Activated CD8-positive, alpha-beta T cell treated with anti-CD3 and anti-CD28 coated beads for 36 hours (primary cell): ENCODE measurements at regions not wholly inside any gene's neighbourhood (a gene's known extent, or its start where the extent isn't known, plus 50 kb on each side); places are given as distances from the start of the nearest gene placed in this dataset.

Experiments
- ATAC-seq: fragments of 200-7000 bp; cut with Tn5 transposase; one replicate; pipeline ENCODE4 v1.10.0; 2021; ENCODE audit warnings: mild to moderate bottlenecking, moderate library complexity
- CTCF ChIA-PET: fragments of 350-600 bp; sonication (Branson Sonifier 250); formaldehyde crosslinking; loops from one replicate; lab custom pipeline; 2021; ENCODE audit warnings: antibody characterized with exemption; lab: Charles Lee
- POLR2A ChIA-PET: fragments of 350-600 bp; sonication (Branson Sonifier 250); formaldehyde crosslinking; loops from one replicate; lab custom pipeline; 2021; ENCODE audit warnings: antibody characterized with exemption; lab: Charles Lee
- DNase-seq: peaks from one replicate; pipeline ENCODE4 v3.0.0-alpha.2; 2020
- H3K27ac Mint-ChIP-seq: one replicate; pipeline ENCODE4 v1.8.0; 2021; ENCODE audit warnings: mild to moderate bottlenecking, mixed read lengths
- H3K27me3 Mint-ChIP-seq: one replicate; pipeline ENCODE4 v1.8.0; 2021; ENCODE audit warnings: mixed read lengths
- H3K36me3 Mint-ChIP-seq: one replicate; pipeline ENCODE4 v1.8.0; 2021; ENCODE audit warnings: low read depth, mixed read lengths
- H3K4me1 Mint-ChIP-seq: one replicate; pipeline ENCODE4 v1.8.0; 2021; ENCODE audit warnings: low read depth, mixed read lengths
- H3K4me3 Mint-ChIP-seq: one replicate; pipeline ENCODE4 v1.8.0; 2021; ENCODE audit warnings: mild to moderate bottlenecking, moderate library complexity, mixed read lengths
- H3K9me3 Mint-ChIP-seq: one replicate; pipeline ENCODE4 v1.8.0; 2021; ENCODE audit warnings: mixed read lengths
- CTCF ChIP-seq: fragments of 200-600 bp; IDR thresholded peaks from one replicate; pipeline ENCODE4 v1.8.0; 2022; ENCODE audit warnings: antibody characterized with exemption, mild to moderate bottlenecking
- intact Hi-C: fragments of 100-400 bp; cut with micrococcal nuclease; formaldehyde crosslinking; loops from one replicate; pipeline ENCODE4 v1.10.0; 2022

- no peak for TF ChIP-seq CTCF
- intact Hi-C loops: no loop called here
- no peak overlapping the region for H3K4me3 Mint-ChIP-seq
- ATAC-seq: no peak
- peaks cover 1% of the 10 kb centered on the region for H3K27me3 Mint-ChIP-seq
- no peak overlapping the region for H3K27ac Mint-ChIP-seq
- DNase-seq: no peak
- H3K4me1 Mint-ChIP-seq: no peaks in the 10 kb centered on the region
- CTCF ChIA-PET: no interaction called here
- peaks cover 1% of the 10 kb centered on the region for H3K9me3 Mint-ChIP-seq
- H3K36me3 Mint-ChIP-seq: no peaks in the 10 kb centered on the region
- POLR2A ChIA-PET: no interaction called here
These were observed 252.7 kb upstream of the AZI2 start for GRCh38 chr3:28601291-28601690.

- POLR2A ChIA-PET: interaction anchor here (0.7 kb wide), 1 partner anchor 12 kb away, joined by 4 read pairs; no protein-coding TSS in a partner anchor
- TF ChIP-seq CTCF: no peak
- Mint-ChIP-seq H3K27ac (no peak overlapping the region), H3K4me1 (no peaks in the 10 kb centered on the region), H3K36me3 (no peaks in the 10 kb centered on the region), H3K27me3 (peaks cover 1% of the 10 kb centered on the region), H3K9me3 (peaks cover under 1% of the 10 kb centered on the region), H3K4me3 (no peak overlapping the region)
- intact Hi-C loops: no loop called here
- ATAC-seq (no peak), DNase-seq (no peak)
- CTCF ChIA-PET: interaction anchor here (1.0 kb wide), 1 partner anchor 41 kb away, joined by 3 read pairs; no protein-coding TSS in a partner anchor
These were observed 257.7 kb upstream of the AZI2 start for GRCh38 chr3:28606283-28606682.

GRCh38 chr3:28612232-28612631, 263.6 kb upstream of the AZI2 start:
- no peak overlapping the region for H3K27ac Mint-ChIP-seq
- intact Hi-C loops: no loop called here
- DNase-seq (no peak), ATAC-seq (no peak)
- H3K9me3 Mint-ChIP-seq: no peaks in the 10 kb centered on the region
- CTCF ChIA-PET: no interaction called here
- no peaks in the 10 kb centered on the region for H3K27me3 Mint-ChIP-seq
- no peak for TF ChIP-seq CTCF
- H3K36me3 Mint-ChIP-seq: no peaks in the 10 kb centered on the region
- H3K4me1 Mint-ChIP-seq: no peaks in the 10 kb centered on the region
- H3K4me3 Mint-ChIP-seq: no peak overlapping the region
- POLR2A ChIA-PET: no interaction called here

- Mint-ChIP-seq H3K27me3 (no peaks in the 10 kb centered on the region), H3K9me3 (no peaks in the 10 kb centered on the region), H3K27ac (no peak overlapping the region), H3K4me1 (no peaks in the 10 kb centered on the region), H3K36me3 (no peaks in the 10 kb centered on the region), H3K4me3 (no peak overlapping the region)
- DNase-seq: no peak
- POLR2A ChIA-PET: no interaction called here
- no peak for ATAC-seq
- no peak for TF ChIP-seq CTCF
- CTCF ChIA-PET: no interaction called here
- intact Hi-C loops: no loop called here
These were observed 265.0 kb upstream of the AZI2 start for GRCh38 chr3:28613511-28614106.

- no peaks in the 10 kb centered on the region for H3K36me3 Mint-ChIP-seq
These were observed 266.4 kb upstream of the AZI2 start for GRCh38 chr3:28615071-28615470.

More at GRCh38 chr3:28615071-28615470, 266.4 kb upstream of the AZI2 start:
- intact Hi-C loops: no loop called here
- ChIA-PET POLR2A (no interaction called here), CTCF (no interaction called here)
- Mint-ChIP-seq H3K27me3 (no peaks in the 10 kb centered on the region), H3K4me1 (no peaks in the 10 kb centered on the region), H3K27ac (no peak overlapping the region), H3K4me3 (no peak overlapping the region), H3K9me3 (no peaks in the 10 kb centered on the region)
- DNase-seq (no peak), ATAC-seq (no peak)
- no peak for TF ChIP-seq CTCF
